ENCODE measurements at regions not wholly inside any gene's neighbourhood (a gene's known extent, or its start where the extent isn't known, plus 50 kb on each side); places are given as distances from the start of the nearest gene placed in this dataset.

DNA sequence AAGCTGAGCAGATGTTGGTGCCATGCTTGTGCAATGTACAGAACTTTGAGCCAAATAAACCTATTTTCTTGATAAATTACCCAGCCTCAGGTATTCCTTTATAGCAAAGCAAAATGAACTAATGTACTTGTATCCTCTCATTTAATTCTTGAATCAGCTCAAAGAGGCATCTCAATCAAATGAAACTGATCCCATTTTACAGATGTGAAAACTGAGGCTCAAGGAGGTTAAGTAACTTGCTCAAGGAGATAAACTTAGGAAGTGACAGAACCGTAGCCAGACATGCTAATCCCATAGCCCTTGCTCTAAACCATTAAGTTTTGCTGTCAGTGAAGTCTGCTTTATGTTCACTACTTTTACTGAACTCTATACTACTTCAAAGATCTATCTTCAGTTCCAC lies 467.0 kb upstream of the UBE2E3 start:
- DNase-seq (ENCODE audit: extremely low spot score, insufficient read length, low read depth) (no peak), FAIRE-seq (no peak)

DNA sequence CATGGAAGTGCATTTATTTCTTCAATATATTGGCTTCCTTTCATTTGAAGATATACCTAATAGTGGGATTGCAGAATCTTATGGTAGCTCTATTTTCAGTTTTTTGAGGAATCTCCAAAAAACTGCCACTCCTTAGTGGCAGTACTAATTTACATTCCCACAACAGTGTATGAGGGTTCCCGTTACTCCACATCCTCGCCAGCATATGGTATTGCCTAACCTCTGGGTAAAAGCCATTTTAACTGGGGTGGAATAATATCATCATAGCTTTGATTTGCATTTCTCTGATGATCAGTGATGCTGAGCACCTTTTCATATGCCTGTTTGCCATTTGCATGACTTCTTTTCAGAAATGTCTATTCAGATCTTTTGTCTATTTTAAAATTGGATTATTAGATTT lies 471.9 kb upstream of the UBE2E3 start:
- no peak for FAIRE-seq
- DNase-seq (ENCODE audit: extremely low spot score, insufficient read length, low read depth), result no peak

DNA sequence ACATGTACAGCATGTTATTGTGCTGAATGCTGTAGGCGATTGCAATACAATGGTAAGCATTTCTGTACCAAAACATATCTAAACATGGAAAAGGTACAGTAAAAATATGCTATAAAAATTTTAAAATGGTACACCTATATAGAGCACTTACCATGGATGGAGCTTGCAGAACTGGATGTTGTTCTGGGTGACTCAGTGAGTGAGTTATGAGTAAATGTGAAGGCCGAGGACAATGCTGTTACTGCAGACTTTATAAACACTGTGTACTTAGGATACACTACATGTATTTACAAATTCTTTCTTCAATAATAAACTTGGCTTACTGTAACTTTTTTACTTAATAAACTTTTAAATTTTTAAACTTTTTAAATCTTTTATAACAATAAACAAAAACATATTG lies 473.4 kb upstream of the UBE2E3 start:
- DNase-seq (ENCODE audit: extremely low spot score, insufficient read length, low read depth), result no peak
- FAIRE-seq, result no peak

DNA sequence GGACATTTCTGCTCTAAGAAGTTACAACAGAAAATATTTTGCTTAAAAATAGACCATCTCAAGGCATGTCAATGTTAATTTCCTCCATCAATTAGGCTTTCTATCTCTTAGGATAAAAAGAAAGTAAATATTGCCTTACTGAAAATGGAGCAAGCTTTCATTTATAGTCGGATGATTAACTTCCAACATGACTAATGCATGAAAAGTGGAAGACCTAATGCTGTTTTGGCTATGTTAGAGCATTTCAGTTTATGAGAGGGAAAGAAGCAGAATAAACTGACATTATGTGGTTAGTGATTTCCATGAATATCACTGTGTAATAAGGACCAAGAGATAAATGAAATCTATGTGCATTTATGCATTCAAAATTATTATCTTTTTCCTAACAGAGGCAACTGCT lies 475.2 kb upstream of the UBE2E3 start:
- FAIRE-seq (no peak), DNase-seq (ENCODE audit: extremely low spot score, insufficient read length, low read depth) (no peak)

DNA sequence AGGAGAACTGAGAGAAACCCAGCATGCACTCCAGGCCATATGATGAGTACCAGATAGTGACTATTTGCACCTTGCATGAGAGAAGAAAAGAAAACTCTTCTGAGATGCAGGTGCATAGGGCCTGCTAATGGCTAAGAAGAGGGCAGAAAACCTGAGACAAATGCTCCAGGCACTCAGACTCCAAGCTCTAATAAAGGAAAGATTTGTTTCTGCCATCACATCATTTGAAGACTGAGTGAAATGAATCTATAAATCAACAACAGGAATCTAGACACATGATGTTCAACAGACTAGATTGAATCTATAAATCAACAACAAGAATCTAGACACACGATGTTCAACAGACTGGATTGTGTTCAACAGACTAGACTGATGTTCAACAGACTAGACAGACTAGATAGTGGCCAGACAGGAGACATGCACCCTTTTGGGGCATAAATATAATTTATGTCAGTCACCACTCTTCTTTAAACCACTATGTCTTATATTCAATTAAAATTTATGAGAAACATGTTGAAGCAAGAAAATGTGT lies 482.7 kb upstream of the UBE2E3 start:
- FAIRE-seq, result no peak
- no peak for DNase-seq (ENCODE audit: extremely low spot score, insufficient read length, low read depth)

DNA sequence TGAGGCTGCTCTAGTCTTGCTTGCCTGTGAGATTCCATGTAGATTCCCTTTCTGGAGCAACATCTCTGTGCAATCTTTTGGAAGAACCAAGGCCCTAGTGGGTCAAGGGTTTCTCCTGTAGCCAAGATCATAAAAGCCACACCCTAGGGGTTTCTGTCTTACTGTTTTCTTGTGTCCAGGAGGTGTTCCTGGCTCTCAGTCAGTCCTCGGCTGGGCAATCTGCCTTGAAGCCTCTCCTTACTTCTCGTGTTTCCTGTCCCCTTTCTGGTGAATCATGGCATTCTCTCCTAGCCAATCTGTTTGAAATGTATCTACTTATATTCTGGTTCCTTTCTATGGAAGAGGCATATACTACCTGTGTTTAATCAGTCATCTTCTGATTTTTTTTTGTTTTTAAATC lies 484.8 kb upstream of the UBE2E3 start:
- no peak for FAIRE-seq
- DNase-seq (ENCODE audit: extremely low spot score, insufficient read length, low read depth), result no peak

DNA sequence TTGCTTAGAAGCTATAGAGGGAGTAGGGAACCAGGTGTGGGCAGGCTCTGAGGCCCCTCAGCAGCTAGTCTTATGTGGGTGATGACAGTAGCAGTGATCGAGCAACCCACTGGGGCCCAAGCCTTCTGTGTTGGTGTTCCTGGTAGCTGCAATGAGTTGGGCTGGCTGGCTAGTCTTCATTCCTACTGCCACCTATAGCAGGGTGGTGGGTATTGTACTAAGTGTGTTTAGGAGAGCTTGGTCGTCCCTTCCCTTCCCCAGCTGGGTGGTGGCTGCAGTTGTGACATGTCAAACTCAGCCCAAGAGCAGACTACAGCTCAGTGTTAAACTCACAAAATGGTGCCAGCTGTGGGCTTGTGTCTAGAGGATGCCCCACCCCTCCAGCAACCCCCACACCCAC lies 486.1 kb upstream of the UBE2E3 start:
- FAIRE-seq (no peak), DNase-seq (ENCODE audit: extremely low spot score, insufficient read length, low read depth) (no peak)

DNA sequence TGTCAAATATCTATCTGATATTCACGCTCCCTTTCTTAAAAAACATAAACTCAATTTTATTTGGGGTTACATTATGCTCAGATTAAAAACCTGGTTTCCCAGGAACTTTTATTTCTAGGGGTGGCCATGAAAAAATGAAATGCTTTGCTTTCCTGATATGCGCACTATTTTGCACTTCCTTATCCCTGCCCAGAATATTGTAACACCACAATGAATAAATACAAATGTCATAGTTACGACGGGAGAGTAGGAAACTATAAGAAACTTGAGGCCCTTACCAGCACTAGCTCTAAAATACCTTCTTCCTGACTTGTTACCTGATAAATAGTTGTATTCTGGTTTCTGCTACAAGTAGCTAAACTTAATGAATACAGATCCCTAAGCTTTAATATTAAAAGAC lies 475.6 kb upstream of the CWC22 start:
- FAIRE-seq (no peak), DNase-seq (ENCODE audit: extremely low spot score, insufficient read length, low read depth) (no peak)

DNA sequence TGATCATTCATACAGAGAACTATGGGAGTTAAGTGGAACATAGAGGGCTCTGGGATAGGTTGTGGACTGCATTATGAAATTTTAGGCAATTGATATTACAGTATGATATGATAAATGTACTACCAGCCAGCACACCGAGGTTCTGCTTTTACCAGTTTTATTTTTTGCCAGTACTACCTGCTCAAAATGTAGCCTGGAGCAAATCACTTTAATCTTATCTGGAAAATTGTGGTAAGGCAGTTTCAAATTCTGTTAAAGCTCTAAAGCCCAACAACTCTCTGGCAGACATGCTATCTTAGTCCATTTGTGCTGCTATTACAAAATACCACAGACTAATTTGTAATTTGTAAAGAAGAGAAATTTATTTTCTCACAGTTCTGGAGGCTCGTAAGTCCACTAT lies 474.9 kb upstream of the CWC22 start:
- no peak for FAIRE-seq

DNA sequence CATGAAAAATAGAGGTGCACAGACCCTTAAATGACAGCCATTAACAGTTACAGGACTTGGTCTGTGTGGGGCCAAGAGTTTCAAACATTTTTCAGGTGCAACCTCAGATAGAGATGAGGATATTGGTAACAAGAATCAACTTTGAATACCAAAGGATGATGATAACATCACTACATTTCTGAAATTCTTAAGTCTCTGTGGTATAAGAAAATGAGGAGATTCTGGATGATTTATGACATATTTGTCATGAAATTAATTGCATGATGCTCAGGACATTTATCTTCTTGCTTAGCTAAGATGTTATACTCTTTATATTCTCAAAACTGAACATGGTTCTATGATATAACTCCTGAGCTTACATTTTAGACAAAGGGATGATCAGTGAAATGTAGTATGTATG lies 471.8 kb upstream of the CWC22 start:
- no peak for DNase-seq (ENCODE audit: extremely low spot score, insufficient read length, low read depth)
- no peak for FAIRE-seq

More for the DNA sequence above, 474.9 kb upstream of the CWC22 start:
- DNase-seq (ENCODE audit: extremely low spot score, insufficient read length, low read depth), result no peak

DNA sequence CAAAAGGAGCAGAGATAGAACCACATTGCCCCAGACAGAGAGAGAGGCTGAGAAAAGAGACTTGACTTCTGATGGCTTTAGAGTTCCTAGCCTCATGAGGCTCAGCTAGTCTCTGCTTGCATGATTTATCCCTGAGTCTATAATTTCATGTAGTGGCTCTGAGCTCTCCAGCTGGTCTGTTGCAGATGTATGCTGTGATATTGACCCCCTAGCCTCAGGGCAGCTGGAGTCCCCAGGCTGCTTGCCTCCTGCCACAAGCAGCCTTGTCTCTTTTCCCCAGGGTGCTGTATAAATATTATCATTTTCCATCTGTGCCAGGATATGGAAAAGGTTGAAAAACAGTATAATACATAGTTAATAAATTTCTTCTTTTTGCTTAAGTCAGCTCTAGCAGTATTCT lies 467.6 kb upstream of the CWC22 start:
- DNase-seq (ENCODE audit: extremely low spot score, insufficient read length, low read depth), result no peak

DNA sequence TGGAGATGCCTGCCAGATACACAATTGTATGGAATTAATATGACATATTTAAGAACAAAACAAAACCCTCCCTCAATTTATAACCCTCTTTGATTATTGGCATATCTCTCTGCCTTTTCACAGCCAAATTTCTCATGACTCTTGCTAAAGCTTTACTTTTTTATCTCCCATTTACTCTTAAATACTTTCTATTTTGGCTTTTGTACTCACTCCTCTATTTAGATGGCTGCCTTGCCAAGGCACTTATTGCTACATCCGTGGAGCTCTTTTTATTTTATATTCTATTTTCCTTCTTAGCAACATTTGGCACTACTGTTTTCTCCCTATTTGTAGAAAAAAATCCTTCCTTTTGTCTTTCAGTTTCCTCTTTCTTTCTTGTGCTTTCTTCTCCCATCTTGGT lies 466.4 kb upstream of the CWC22 start:
- FAIRE-seq, result no peak
- no peak for DNase-seq (ENCODE audit: extremely low spot score, insufficient read length, low read depth)

More for the DNA sequence above, 467.6 kb upstream of the CWC22 start:
- no peak for FAIRE-seq

DNA sequence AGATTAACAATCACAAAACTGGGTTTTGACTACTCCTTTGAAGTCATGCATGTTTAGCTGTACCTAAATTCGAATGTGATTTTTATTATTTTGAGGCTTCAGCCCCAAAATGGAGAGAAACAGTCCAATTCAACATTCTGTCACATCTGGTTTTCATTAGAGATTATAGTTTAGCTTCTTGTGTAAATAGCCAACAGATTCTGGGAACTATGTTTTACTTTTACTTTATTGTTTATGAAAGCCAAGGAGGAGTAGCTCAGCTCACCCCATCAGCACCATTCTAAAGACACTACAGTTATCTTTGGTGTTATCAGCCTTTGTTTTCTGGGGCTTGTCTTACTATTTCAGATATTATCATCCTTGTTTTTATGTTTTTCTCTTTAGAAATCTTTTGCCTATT lies 465.0 kb upstream of the CWC22 start:
- DNase-seq (ENCODE audit: extremely low spot score, insufficient read length, low read depth) (no peak), FAIRE-seq (no peak)

DNA sequence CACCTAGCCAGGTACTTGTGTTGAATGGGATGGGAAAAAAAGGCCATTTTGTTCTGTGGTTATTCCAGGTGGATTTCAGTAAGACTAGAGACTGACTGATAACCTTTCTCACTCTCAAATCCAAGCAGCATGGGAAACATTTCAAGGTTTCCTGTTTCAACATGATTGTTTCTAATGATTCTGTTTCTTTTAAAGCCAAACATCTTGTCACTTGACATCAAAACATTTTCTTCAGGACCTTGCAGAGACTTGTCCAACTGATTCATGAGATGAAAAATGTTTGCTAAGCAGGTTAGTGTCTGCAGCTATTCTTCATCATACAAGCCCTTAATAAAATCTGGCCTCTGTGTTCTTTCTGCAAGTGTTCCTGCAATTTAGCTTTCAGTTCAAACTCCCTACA lies 456.5 kb upstream of the CWC22 start:
- DNase-seq (ENCODE audit: extremely low spot score, insufficient read length, low read depth) (no peak), FAIRE-seq (no peak)

DNA sequence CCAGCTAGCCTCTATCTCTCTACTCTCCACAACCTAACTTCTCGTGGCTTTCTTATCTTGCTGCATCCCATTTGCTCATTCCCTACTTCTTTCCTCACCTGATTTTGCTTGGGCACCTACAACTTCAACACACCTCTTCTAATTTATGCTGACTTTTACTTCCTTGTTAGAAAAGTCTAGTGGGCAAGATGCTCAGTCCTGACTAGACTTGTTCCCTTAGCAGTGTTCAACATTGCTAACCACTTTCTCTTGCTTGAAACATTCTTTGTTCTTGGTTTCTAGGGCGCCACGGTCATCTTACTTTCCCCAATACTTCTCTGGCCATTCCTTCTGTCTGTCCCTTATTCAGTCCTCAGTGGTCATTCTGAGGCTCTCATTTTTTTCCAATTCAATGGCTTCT lies 454.7 kb upstream of the CWC22 start:
- no peak for FAIRE-seq
- no peak for DNase-seq (ENCODE audit: extremely low spot score, insufficient read length, low read depth)

DNA sequence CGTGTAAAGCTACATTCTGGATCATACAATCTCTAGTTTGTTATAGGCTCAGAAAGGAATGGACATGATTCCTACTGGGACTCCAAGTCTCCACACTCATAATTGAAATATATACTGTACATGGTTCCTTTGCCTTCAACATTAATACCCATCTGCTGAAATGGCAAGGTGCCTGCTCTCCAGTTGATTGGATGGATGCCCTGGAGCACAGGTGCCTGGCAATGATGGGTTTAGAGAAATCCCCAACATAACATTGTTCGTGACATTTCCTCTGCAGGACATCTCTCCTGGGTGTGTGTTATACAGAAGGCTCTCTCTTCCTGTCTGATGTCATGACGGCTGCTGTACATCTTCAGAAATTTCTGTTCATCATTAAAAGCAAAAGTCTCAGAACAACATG lies 449.7 kb upstream of the CWC22 start:
- DNase-seq (ENCODE audit: extremely low spot score, insufficient read length, low read depth) (no peak), FAIRE-seq (no peak)

DNA sequence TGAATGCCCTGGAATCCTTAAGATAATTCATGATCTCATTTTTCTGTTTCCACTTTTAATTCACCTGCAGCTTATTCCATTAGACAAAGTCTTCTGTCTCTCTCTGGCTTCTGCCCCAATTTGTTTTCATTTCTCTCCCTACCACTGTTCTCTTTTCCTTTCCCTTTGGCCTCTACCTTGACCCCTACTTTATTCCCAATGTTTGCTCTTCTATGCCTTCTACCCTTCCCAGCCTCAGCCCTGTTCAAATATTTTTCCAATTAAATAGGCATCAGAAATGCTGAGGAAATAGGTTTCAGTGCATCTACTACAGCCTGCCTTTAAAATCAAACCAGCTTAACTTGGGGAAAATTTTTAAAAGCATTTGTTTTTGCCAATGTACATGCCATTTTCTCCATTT lies 443.7 kb upstream of the CWC22 start:
- DNase-seq (ENCODE audit: extremely low spot score, insufficient read length, low read depth) (no peak), FAIRE-seq (no peak)

DNA sequence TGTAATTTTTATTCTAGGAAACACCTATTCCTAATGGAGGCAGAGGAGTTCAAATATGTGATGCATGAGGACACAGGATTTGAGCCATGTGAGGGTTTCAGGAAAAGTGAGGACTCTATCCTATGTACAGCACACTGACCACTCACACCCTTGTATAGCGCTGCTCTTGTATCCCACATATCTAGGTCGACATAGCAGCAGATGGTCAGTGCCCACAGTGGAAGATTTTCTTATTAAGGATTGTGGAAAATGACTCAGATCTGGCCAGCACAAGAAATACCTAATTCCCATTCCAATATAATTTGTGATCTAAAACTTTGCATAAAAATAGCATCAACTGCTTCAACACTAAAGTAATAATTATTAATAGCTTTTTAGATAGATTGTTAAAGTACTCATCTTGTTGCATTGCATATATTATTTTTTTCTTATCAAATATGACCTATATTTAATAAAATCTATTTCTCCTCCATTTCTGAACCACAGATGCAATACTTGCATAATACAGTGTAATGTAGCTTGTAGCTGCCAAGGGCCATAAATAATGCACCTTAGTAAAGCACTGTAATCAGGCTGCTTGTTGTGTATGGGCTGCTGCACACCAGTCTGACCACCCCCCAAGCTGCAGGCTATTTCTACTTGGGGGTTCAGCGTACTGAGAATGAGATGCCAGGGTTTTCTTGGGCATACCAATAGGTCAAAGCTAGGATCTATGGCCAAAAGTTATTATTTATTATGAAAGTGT lies 442.2 kb upstream of the CWC22 start:
- no peak for FAIRE-seq
- no peak for DNase-seq (ENCODE audit: extremely low spot score, insufficient read length, low read depth)

DNA sequence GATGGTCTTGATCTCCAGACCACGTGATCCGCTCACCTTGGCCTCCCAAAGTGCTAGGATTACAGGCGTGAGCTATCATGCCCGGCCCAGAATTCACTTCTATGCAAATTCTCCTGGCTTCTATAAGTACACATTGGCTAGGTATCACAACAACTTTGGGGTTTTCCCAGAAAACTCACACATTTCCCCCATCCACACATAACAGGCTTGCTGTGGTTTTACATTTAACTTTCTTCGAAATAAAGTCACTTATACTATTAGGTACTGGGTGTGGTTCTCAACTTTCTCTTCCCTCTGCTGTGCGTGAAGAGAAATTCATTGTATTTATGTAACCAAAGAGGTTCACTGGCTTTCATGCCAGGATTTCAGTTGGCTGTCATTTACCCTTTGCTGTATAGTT lies 439.4 kb upstream of the CWC22 start:
- no peak for DNase-seq (ENCODE audit: extremely low spot score, insufficient read length, low read depth)
- no peak for FAIRE-seq

DNA sequence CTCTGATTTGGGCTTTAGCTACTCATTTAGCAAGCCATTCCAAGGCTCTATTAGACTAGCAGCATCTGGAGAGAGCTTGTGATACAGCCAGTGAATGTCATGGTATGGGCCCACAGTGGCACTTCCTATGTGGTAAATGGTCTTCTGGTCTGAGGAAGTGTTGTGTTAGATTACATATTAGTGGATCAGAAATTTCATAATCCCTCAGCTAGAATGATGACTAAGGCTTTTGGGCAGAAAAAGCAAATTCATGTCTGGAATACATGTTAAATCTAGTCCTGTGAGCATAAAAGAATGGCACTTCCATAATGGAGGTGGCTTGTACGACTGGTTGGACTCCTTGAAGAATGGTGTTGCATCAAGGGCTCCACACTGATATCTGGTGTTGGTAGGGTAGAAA lies 436.8 kb upstream of the CWC22 start:
- FAIRE-seq (no peak), DNase-seq (ENCODE audit: extremely low spot score, insufficient read length, low read depth) (no peak)

DNA sequence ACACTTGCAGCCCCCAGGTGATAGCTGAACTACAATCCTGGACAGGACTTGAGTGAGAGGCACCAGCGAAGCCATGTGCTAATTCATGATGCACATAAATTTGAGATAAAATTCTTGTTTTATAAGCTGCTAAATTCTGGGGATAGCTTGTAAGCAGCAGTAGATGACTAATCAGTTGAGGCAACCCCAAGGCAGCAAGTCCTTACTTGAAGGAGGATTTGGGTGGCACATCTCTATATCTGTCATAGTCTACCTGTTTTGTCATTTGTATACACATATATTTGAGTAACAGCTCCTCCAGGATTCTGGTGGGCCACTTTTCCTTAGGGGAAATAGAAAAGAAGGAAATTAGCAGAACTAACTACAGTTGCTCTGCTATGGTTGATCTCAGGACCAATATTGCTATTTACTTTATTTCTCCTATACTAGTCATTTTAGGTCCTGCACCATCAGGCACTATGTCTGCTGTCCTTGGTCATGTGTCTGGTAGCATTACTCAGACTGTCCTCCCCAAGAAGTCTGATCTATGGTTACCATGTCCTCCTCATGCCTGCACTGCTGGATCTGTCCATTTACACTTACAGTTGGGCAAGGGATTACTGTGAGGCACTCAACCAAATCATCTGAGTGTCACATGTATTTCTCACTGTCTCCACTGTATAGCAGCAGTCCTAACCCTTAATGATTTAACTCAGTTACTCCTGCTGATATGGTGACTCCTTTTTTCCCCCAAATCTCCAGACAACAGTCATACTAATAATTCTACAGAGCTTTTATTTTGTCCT lies 436.0 kb upstream of the CWC22 start:
- no peak for DNase-seq (ENCODE audit: extremely low spot score, insufficient read length, low read depth)
- FAIRE-seq, result no peak

DNA sequence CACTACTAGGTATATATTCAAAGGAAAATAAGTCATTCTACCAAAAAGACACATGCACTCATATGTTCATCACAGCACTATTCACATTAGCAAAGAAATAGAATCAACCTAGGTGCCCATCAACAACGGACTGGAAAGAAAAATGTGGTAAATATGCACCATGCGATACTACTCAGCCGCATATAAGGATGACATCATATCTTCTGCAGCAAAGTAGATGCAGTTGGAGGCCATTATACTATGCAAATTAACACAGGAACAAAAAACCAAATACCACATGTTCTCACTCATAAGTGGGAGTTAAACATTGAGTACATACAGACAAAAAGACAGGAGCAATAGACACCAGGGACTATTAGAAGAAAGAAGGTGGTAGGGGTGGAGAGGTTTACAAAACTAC lies 412.1 kb upstream of the CWC22 start:
- no peak for FAIRE-seq

More for the DNA sequence above, 412.1 kb upstream of the CWC22 start:
- DNase-seq (ENCODE audit: extremely low spot score, insufficient read length, low read depth), result no peak
